ENCODE measurements at regions not wholly inside any gene's neighbourhood (a gene's known extent, or its start where the extent isn't known, plus 50 kb on each side); places are given as distances from the start of the nearest gene placed in this dataset.

DNA sequence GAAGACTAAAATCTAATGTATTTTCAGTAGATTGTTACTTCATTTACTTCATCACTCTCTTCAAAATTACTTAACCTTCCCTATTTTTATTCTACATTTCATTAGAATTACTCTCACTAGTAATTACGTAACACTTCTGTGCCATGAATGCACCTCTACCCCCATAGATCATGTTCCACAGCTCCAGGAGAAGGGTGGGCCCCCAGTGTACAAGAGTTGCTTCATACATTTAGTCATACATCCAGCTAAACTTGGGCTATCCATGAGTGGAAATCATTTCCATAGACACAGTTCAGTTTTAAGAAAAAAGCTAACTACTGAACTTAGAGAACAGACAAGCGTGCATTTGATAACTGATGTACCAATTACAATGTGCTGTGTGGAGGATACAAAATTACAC lies 104.2 kb downstream of the HSFY1 start:
- TF ChIP-seq POLR2AphosphoS5 (IDR thresholded peaks at IDR 0.05) (no peak), POLR2A (IDR thresholded peaks at IDR 0.05) (no peak), EP300 (IDR thresholded peaks at IDR 0.05) (no peak)
- TF ChIP-seq, protein P1, sequence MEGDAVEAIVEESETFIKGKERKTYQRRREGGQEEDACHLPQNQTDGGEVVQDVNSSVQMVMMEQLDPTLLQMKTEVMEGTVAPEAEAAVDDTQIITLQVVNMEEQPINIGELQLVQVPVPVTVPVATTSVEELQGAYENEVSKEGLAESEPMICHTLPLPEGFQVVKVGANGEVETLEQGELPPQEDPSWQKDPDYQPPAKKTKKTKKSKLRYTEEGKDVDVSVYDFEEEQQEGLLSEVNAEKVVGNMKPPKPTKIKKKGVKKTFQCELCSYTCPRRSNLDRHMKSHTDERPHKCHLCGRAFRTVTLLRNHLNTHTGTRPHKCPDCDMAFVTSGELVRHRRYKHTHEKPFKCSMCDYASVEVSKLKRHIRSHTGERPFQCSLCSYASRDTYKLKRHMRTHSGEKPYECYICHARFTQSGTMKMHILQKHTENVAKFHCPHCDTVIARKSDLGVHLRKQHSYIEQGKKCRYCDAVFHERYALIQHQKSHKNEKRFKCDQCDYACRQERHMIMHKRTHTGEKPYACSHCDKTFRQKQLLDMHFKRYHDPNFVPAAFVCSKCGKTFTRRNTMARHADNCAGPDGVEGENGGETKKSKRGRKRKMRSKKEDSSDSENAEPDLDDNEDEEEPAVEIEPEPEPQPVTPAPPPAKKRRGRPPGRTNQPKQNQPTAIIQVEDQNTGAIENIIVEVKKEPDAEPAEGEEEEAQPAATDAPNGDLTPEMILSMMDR (IDR thresholded peaks at IDR 0.05), result no peak
